EL (cell line): ENCODE measurements at regions not wholly inside any gene's neighbourhood (a gene's known extent, or its start where the extent isn't known, plus 50 kb on each side); places are given as distances from the start of the nearest gene placed in this dataset.

Experiments used
- DNase-seq: peaks from one replicate; pipeline ENCODE4 v3.0.0-alpha.2; 2016

DNA sequence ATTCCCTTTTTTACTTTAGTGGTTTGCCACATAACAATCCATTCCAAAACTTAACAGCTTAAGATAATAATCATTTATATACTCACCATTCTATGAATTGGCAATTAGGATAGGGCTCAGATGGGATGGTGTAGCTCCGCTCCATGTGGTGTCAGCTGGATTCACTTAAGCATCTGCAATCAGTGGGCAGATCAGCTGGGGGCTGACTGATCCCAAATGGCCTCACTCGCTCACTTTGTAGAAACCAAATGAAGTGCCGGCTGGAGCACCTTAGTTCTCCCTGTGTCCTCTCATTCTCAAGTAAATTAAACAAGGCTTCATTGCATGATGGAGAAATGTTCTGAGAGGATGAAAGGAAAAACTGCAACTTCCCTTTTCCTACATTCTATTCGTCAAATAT, 161.4 kb downstream of the WT1 start:
- no peak for DNase-seq

GRCh38 chr11:32279672-32280071, 155.7 kb downstream of the WT1 start:
- no peak for DNase-seq

DNA sequence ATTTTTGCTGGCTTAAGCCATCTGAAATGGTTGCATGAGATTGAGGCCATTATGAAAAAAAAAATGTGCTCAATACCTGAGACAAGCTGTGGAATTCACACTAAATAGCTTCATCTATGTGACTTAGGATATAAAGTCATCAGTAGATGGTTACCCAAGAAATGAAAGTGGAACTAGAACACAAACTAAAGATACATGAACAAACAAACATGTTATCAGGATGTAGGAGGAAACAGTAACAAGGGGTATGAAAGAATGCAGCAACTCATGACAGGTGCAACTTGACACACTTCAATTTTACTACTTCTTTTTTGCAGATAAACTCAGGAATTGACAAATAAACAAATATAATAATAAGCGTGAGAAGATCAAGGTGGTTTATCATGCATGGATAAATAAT, 155.0 kb downstream of the WT1 start:
- no peak for DNase-seq

GRCh38 chr11:32288276-32288675, 147.1 kb downstream of the WT1 start:
- DNase-seq: no peak

GRCh38 chr11:32289701-32290100, 145.6 kb downstream of the WT1 start:
- DNase-seq: no peak

DNA sequence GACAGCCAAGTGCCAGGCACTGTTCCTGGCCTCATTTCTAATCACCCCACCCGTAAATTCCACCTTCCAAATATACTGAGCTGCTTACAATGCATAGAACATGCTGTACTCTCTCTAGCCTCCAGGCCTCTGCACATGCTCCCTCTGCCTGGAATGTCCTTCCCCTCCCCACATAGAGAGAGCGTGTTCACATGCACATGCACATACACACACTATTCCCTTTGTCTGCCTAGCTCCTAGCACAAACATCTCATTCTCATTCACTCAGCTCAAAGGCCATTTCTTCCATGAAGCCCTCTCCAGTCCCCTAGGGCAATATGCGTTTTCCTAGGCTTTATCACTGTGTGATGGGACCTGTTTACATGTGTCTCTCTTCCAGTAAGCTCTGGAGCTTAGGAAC, 144.6 kb downstream of the WT1 start:
- no peak for DNase-seq

DNA sequence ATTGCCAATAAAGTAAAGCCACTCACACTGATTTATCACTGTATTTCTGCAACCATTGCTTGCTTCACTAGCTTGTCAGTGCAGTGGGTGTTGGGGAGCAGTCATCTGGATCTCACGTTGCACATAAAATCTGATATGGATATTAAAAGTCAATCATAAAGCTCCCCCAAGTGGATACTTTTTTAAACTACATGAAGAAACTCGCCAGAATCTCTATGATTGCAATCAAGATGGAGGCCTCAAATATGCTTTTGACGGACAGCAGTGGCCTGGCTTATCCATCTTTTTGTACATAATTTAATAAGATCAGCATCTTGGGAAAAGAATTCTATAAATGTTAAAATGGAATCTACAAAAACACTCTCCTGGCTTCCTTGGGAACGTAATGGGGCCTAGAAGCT, 137.7 kb downstream of the WT1 start:
- peak; percentile 41 for DNase-seq

GRCh38 chr11:32302826-32303225, 132.5 kb downstream of the WT1 start:
- no peak for DNase-seq

DNA sequence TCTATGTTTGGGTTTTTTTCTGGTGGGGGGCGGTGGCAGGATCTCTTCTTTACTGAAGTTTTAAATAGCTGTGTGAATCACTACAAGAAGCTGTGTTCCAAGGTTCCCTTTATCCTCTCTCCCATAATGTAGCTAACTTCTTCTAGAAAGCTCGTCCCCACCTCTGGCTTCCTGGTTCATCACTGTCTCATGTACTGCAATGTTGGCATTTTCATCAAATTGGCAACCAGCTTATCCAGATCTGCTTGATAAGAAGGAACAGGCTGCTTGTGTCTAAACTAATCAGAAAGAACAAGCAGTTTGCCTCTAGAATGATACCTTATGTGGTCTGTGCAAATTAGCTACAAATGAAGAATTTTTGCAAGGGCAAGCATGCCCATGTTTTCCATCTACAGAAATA, 130.8 kb downstream of the WT1 start:
- DNase-seq: no peak

GRCh38 chr11:32305460-32305859, 129.9 kb downstream of the WT1 start:
- DNase-seq: no peak

DNA sequence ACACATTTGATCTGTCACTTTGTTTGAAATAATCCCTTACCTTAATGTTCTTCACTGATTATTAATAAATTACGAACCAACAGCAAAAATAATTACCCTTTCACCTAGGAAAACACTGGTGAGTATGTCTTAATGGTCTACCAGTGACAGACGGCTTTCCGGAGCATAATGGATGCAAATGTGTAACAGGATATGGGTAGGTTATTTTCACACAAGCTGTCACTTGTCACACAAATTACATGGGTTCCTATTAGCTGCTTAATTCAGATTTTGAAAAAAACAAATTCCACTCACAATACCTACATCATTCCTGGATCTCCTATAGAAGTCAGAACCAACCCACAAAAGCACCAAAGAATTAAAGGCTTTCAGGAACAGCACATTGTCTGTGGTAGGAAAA, 127.9 kb downstream of the WT1 start:
- DNase-seq: no peak

- no peak for DNase-seq
Measured at GRCh38 chr11:32307913-32308312, 127.4 kb downstream of the WT1 start.

DNA sequence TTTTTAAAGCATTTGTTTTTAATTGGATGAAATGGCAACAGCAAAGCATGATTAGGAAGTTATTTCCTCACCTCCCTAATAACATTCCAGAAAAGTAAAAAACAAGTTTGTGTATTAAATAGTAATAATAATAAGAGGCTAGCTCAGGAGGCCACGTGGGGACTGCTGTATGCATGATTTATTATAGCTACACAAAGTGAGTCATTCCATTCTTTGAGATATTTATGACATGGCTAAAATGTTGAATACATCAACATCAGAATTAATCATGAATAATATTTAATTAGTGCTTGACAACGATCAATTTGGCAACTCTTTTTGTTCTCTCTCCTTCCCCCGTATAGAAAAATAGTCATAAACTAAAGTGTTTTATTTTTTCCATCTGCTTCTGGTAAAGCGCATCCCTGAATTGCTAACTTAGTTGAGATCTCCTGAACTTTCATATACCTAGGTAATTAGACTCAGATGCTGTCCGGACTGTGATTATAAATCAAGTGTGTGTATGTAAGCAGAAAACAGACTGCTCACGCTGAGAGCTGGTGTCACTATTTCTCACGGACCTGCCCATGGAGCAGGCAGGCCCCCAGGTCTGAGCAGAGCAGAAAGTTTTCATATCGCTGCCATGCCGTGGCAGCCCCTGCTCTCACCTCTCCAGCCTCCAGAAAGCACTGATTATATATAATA, 125.7 kb downstream of the WT1 start:
- DNase-seq: no peak

DNA sequence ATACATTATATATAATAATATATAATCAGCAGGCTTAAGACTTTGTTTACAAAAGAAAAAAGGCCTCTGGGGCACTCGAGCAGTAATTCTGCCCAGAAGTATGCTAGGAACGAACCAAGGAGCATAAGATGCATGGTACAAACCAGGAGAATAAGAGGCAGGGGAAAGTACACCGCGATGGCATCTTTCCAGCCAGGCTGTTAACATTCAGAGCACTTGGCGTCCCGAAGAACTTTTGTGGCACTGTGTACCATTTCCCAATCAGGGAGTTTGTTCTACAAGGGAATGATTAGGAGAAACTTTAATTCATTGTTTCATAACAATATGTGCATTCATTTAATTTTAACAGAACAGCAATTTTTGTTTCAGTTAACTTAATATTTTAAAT, 125.1 kb downstream of the WT1 start:
- no peak for DNase-seq

- DNase-seq: no peak
Measured at GRCh38 chr11:32311346-32312065, 123.8 kb downstream of the WT1 start.

- peak; percentile 26 for DNase-seq
Measured at GRCh38 chr11:32312206-32312817, 123.0 kb downstream of the WT1 start.

GRCh38 chr11:32312865-32313403, 122.4 kb downstream of the WT1 start:
- peak; percentile 63 for DNase-seq

- no peak for DNase-seq
Measured at GRCh38 chr11:32313477-32313876, 121.9 kb downstream of the WT1 start.

DNA sequence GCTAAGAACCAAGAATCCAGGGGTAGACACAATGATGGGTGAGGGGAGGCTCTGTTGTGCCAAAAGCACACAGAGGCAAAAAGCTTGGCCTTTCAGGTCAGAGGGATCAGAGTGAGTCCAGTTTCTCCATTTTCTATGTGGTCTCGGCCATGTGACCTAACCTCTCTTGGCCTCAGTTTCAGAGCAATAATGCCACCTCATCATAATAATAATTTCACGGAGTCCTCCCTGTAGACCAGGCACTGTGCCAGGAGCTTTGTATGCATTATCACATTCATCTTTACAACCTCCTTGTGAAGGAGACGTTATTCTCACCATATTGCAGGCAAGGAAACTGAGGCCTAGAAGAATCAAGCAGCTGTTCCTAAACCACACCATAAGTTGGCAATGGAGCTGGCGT, 120.2 kb downstream of the WT1 start:
- DNase-seq: no peak

GRCh38 chr11:32316232-32316631, 119.1 kb downstream of the WT1 start:
- no peak for DNase-seq

- no peak for DNase-seq
Measured at GRCh38 chr11:32316858-32317642, 118.3 kb downstream of the WT1 start.

- no peak for DNase-seq
Measured at GRCh38 chr11:32317643-32318042, 117.7 kb downstream of the WT1 start.
